GM13976 (cell line): ENCODE measurements at regions not wholly inside any gene's neighbourhood (a gene's known extent, or its start where the extent isn't known, plus 50 kb on each side); places are given as distances from the start of the nearest gene placed in this dataset.

Experiments
- DNase-seq: peaks from one replicate; pipeline ENCODE4 v3.0.0; 2012; ENCODE audit warnings: low spot score
- in situ Hi-C: fragments of 300-500 bp; cut with MboI; formaldehyde crosslinking; loops from one replicate; pipeline ENCODE4 v1.12.0; 2022; ENCODE audit warnings: low sequenced_read_pairs, mixed read lengths, inconsistent platforms; ENCODE audit not compliant: unreplicated experiment
- TF ChIP-seq, protein P1 (sequence below): IDR thresholded peaks from 2 replicates; pipeline ENCODE4 v1.5.1; 2012; ENCODE audit warnings: borderline replicate concordance, mild to moderate bottlenecking; ENCODE audit not compliant: insufficient read depth; ENCODE audit errors: extremely low read depth, missing control alignments, control extremely low read depth

DNA sequence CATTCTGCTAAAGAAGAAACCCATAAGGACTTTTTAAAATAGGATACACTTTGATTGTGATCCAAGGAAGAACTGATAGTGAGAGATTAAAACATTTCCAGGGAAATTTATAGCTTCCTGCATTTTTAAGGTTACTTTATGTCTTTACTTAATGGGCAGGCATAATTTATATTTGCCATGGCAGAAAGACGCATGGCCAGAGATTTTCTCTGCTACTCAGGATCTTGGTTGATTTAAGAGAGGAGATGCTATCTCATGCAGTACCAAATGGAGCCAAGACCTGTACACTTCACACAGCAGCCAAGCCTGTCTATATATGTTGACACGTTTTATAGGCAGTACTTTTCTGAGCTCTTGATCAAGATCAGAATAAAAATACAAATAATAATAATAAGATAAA is 60.9 kb upstream of the NT5C1B start:
- DNase-seq, result no peak
- in situ Hi-C loops, result no loop called here
- TF ChIP-seq, protein P1, sequence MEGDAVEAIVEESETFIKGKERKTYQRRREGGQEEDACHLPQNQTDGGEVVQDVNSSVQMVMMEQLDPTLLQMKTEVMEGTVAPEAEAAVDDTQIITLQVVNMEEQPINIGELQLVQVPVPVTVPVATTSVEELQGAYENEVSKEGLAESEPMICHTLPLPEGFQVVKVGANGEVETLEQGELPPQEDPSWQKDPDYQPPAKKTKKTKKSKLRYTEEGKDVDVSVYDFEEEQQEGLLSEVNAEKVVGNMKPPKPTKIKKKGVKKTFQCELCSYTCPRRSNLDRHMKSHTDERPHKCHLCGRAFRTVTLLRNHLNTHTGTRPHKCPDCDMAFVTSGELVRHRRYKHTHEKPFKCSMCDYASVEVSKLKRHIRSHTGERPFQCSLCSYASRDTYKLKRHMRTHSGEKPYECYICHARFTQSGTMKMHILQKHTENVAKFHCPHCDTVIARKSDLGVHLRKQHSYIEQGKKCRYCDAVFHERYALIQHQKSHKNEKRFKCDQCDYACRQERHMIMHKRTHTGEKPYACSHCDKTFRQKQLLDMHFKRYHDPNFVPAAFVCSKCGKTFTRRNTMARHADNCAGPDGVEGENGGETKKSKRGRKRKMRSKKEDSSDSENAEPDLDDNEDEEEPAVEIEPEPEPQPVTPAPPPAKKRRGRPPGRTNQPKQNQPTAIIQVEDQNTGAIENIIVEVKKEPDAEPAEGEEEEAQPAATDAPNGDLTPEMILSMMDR, result no peak

DNA sequence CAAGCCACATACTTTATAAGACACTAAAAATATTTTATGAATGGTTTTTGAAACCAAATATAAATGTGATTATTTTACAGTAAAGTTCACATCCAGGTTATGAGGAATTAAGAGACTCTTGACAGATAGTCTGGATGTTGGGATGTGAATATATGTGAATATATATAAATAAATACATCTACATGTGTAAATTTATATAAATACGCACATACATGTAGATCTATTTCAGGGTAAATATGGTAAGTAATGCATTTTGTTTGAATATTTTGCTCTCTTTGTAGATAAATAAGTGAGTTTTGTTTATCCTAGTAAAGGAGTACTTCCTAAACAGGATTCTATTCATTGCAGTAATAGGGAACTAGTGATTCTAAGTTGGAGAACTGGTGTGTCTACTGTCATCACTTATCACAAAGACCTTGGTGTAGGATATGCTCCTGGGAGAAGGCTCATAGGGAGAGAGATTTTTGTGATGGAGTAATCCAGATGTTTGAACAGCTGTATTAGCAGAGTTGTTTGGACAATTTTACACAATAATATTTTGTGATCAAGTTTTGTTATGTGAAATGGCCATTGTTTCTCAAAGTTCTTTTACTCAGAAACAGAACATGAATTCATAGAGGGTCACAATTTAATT is 60.2 kb upstream of the NT5C1B start:
- TF ChIP-seq, protein P1, result no peak
- DNase-seq, result no peak
- in situ Hi-C loops, result no loop called here

DNA sequence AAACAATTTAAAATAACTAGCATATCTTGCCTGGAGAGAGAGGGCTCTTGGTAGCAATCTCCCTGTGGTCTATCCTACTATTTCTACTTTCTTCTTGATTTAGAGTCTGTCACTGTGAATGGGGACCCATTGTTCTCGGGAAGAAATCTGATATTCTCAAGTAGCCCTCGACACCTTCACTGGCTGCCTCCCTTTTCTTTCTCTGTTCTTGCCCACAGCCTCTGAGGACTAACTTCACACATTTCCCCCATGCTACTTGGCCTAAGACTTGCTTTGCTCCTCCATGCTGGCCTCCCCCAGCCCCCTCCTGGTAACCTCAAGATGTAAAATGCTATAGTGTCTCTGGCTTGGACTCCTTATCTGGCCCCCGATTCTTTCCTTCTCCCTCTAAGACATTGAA is 58.8 kb upstream of the NT5C1B start:
- DNase-seq, result no peak
- TF ChIP-seq, protein P1, result no peak
- in situ Hi-C loops, result no loop called here

DNA sequence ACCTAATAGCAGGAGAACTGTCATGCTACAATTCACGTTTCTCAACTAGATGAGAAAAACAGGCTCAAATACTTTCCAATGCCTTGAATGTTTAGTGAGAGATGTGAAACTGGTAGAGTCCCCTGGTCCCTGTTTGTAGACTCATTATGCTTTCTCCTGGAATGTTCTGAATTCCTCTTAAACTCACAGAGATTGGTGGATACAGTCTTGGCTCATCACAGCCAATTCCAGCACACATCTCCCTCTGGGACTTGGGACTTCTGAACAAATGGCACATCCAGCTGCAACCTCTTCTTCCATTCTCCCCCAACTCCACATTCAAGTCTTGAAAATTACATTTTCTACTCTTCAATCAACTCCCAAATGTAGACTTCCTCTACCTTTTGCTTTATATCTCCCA is 58.4 kb upstream of the NT5C1B start:
- in situ Hi-C loops, result no loop called here
- TF ChIP-seq, protein P1, result no peak
- DNase-seq, result no peak

DNA sequence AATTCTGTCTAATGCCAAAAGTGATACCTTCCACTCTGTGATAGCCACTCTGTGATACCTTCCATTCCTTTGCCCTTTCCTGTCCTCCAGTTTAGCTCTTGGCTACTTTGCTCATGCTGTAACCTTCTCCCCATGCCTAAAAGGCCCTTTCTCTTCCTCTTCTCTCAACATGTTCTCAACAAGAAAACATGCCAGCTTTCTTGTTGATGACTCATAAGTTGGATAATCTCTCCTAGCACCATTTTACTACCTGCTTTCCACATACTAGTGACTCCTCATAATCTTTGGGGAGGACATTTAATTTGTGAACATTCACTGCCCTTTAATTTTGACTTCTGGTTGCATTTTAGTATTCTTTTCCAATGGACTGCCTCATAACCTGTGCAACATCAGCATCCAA is 55.9 kb upstream of the NT5C1B start:
- DNase-seq, result no peak
- in situ Hi-C loops, result no loop called here
- TF ChIP-seq, protein P1, result no peak

DNA sequence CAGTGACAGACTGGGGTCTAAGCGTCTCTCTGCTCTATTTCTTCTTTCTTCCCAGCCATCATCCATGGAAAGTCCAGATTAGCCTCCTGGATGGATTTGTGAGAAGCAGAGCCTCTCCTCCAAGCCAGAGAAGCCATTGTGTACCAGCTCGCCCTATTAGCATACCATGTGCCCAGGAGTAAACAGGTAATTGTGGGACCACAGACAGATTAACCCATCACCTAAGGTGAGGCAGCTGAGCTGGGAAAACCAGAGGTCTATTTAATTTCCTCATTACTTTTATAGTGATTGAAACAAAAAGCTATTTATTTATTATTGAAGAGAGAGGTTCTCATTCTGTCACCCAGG is 54.7 kb upstream of the NT5C1B start:
- TF ChIP-seq, protein P1, result no peak
- in situ Hi-C loops, result no loop called here
- DNase-seq, result no peak

DNA sequence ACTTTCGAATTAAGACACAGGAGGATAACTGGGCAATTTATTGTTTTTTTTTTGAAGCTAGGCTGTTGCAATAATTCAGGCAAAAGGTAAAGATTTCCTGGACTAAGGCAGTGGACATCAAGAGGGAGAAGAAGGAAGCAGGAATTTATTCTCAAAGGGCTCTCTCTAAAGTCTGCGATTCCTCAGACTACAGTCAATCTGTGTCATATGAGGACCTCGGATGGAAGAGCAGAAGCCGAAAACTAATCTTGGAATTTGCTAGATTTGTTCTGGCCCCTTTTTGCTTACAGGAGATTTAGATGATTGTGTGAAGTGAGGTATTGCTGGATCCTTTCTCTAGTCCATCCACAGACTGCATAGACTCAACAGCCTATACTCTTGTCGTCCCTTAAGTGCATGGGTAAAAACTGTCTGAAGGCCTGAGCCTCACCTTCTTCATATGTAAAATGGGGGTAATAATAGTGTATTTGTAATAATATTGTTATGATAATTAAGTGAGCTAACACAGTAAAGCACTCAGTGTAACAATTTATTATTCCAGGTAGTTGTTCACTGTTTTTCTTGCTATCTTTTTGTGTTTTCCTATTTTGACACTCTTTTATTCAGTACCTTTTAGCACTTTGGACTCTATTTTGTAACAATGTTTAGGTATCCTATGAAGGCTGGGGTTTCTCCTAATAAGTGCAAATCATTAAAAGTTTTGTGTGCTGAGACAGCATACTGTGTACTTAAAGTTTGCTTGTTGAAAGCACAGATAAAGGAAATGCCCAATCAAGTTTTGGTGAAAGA is 54.2 kb upstream of the NT5C1B start:
- TF ChIP-seq, protein P1, result no peak
- in situ Hi-C loops, result no loop called here

More for the DNA sequence above, 54.2 kb upstream of the NT5C1B start:
- no peak for DNase-seq
